GM12865 (cell line): ENCODE measurements at regions not wholly inside any gene's neighbourhood (a gene's known extent, or its start where the extent isn't known, plus 50 kb on each side); places are given as distances from the start of the nearest gene placed in this dataset.

ENCODE experiments used
- DNase-seq: peaks from one replicate; pipeline ENCODE4 v3.0.0; 2010; ENCODE audit warnings: low read depth
- H3K4me3 ChIP-seq: 2 replicates; pipeline ENCODE4 v1.5.1; 2011; ENCODE audit warnings: mild to moderate bottlenecking, low read depth, low read length, control low read depth
- CTCF ChIP-seq: IDR thresholded peaks from 2 replicates; pipeline ENCODE4 v1.5.1; 2011; ENCODE audit warnings: low read length, control low read depth, low read depth, inconsistent platforms; ENCODE audit not compliant: insufficient read depth; ENCODE audit errors: missing control alignments

DNA sequence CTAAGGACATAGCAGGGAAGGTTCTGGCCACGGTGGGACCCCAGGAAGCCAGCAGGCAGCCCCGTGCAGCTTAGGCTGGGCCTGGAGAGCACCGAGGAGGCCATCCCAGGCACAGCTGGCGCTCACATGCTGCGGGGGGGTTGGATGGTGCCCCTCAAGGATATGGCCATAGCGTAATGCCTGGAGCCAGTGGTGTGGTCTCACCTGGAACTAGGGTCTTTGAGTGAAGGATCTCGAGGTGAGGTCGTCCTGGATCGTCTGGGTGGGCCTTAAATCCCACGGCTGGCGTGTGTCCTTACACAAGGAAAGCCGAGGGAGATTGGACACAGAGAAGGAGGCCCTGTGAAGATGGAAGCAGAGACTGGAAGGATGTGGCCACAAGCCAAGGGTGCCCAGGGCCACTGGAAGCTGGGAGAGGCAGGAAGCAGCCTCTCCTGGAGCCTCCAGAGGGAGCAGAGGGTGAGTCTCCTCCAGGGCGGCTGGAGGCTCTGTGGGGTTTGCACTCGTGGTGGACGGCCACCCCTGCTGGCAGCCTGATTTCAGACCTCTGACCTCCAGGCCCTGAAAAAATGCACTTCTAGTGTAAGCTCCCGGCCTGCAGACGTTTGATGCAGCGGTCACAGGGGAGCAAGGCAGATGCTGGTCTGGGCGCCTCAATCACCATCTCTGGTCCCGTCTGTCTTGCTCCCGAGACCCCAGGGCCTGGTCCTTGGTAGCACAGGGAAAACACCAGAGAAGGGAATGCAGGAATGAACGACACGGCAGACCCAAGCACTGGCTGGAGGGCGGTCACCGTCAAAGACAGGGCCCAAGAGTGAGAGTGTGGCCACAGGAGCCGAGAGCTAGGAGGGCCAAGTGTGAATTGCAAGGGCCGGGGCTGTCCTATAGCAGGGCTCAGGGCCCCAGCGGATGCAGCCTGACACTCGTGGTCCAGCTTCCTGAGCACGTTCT is 218.6 kb downstream of the KIF26A start:
- no peak for DNase-seq
- no peak overlapping the region for H3K4me3 ChIP-seq
- no peak for TF ChIP-seq CTCF

- TF ChIP-seq CTCF, result no peak
- H3K4me3 ChIP-seq, result no peak overlapping the region
- no peak for DNase-seq
These were observed 219.5 kb downstream of the KIF26A start for GRCh38 chr14:104357689-104358527.

- no peak overlapping the region for H3K4me3 ChIP-seq
- no peak for DNase-seq
- TF ChIP-seq CTCF, result no peak
These were observed 220.3 kb downstream of the KIF26A start for GRCh38 chr14:104358528-104359300.

DNA sequence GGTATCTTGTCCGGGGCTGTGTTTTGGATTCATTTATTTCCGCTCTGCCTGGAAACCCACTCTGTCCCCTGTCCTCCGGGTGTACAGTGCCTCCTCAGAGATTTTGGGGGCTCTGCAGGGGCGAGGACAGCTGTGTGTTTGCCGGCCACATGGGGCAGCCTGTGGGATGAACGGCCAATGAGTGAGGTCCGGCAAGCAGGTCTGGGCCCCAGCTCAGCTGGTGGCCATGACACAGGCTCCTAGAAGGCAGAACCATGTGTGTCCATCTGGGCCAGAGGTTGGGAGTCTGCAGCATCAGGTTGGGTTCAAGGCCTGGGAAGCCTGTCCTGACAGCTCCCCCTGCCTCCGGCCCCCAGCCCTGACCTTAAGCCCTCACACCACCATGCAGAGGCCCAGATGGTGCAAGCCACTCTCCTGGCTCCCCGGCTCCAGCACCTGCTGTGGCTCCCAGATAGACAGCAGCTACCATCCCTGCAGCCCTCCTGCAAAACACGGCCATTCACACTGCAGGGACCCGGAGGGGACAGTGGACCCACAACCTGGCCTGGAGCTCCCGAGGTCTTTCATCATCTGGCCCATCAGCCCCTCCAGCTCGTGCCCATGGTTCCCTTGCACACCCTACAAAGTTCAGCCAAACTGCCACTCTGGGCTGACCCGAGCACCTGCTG is 220.1 kb upstream of the C14orf180 start:
- H3K4me3 ChIP-seq, result no peak overlapping the region
- DNase-seq, result no peak
- no peak for TF ChIP-seq CTCF

GRCh38 chr14:104359969-104360442 is 219.6 kb upstream of the C14orf180 start:
- no peak overlapping the region for H3K4me3 ChIP-seq
- DNase-seq, result no peak
- TF ChIP-seq CTCF, result no peak

GRCh38 chr14:104360501-104360900 is 219.1 kb upstream of the C14orf180 start:
- H3K4me3 ChIP-seq, result no peak overlapping the region
- no peak for DNase-seq
- TF ChIP-seq CTCF, result no peak
